Erythroblast (primary cell): ENCODE measurements at regions not wholly inside any gene's neighbourhood (a gene's known extent, or its start where the extent isn't known, plus 50 kb on each side); places are given as distances from the start of the nearest gene placed in this dataset.

Source experiments
- GATA1 ChIP-seq: IDR thresholded peaks from 2 replicates; pipeline ENCODE4 v1.6.1; 2011; ENCODE audit warnings: low read depth, mild to moderate bottlenecking, control low read depth, low read length, moderate library complexity
- POLR2A ChIP-seq: IDR thresholded peaks from 2 replicates; pipeline ENCODE4 v1.6.1; 2011; ENCODE audit warnings: mild to moderate bottlenecking, low read length

- no peak for TF ChIP-seq POLR2A
- TF ChIP-seq GATA1, result no peak
Observed at GRCh38 chr13:106089261-106089980, 446.0 kb downstream of the EFNB2 start.
